Skeletal muscle satellite cell (primary cell): ENCODE measurements at regions not wholly inside any gene's neighbourhood (a gene's known extent, or its start where the extent isn't known, plus 50 kb on each side); places are given as distances from the start of the nearest gene placed in this dataset.
A peak's percentile ranks its signal among the peaks of the same experiment; 100 is the strongest.

Experiments used
- H3K27me3 ChIP-seq: 2 replicates; pipeline ENCODE4 v1.7.0; 2013; ENCODE audit warnings: low read length; ENCODE audit not compliant: control insufficient read depth, insufficient read depth
- H3K36me3 ChIP-seq: 2 replicates; pipeline ENCODE4 v1.7.0; 2013; ENCODE audit warnings: mild to moderate bottlenecking, control low read depth, low read length; ENCODE audit not compliant: insufficient read depth
- H3K4me1 ChIP-seq: 2 replicates; pipeline ENCODE4 v1.7.0; 2013; ENCODE audit warnings: low read length; ENCODE audit not compliant: control insufficient read depth, insufficient read depth
- H3K4me2 ChIP-seq: 2 replicates; pipeline ENCODE4 v1.7.0; 2013; ENCODE audit warnings: mild to moderate bottlenecking, low read length
- H3K4me3 ChIP-seq: 2 replicates; pipeline ENCODE4 v1.7.0; 2013; ENCODE audit warnings: low read length
- H3K9ac ChIP-seq: 2 replicates; pipeline ENCODE4 v1.7.0; 2013; ENCODE audit warnings: mild to moderate bottlenecking, low read depth, low read length, moderate library complexity
- H3K9me3 ChIP-seq: replicated peaks from 2 replicates; pipeline ENCODE4 v1.7.0; 2013; ENCODE audit warnings: mild to moderate bottlenecking, control low read depth, low read length

DNA sequence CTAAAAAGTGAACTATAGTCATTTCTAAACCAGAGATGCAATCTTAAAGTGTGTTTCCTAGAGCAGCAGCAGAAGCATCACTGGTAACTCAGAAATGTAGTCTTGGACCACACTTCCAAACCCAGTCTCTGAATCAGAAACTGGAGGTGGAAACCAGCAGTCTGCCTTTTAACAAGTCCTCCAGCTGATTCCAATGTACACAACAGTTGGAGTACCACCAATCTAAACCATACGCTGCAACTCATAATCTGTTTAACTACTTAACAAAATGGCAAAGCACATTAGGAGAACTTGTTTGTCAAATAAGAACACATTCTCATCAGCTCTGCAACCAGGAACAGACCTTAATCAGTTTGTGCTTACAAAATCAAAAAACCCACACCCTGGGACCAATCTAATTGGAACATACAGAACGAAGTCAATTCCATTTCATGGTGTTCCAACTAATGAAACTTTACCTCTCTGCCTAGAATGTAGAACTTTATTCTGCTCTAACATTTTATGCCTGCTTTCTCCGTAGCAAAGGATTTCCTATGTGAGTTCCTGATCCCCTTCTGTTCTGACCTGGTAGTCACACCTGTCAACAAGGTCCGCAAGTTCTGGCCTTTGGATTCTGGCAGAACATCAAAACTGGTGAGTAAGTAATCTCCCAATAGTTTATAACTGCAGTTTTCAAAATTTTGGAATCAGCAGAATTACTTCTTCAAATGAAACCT lies 390.4 kb downstream of the HTR1B start:
- no peaks in the 10 kb centered on the region for H3K36me3 ChIP-seq
- H3K4me3 ChIP-seq: no peak overlapping the region
- H3K27me3 ChIP-seq: no peaks in the 10 kb centered on the region
- H3K4me1 ChIP-seq: no peaks in the 10 kb centered on the region
- no peak overlapping the region for H3K9ac ChIP-seq
- no peaks in the 10 kb centered on the region for H3K9me3 ChIP-seq
- no peak overlapping the region for H3K4me2 ChIP-seq

DNA sequence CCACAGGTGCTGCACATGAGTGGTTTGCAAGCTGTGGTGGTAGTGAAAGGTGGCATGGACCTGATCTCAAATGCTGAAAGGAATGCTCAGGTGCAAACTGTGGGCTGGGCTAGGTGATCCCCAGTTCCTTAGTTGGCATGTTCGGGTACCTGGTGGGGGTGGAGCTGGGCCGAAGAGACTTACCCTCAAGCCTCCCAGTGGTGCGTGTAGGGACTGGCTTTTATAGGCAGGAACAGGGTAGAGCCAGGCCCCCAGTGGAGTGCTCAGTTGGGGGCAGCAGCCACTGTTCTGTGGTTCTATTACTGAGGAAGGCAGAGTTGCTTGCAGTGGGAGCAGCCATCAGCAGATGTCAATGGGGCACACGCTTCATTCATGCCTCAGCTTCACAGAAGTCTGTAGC lies 399.8 kb downstream of the HTR1B start:
- H3K4me2 ChIP-seq: no peak overlapping the region
- no peak overlapping the region for H3K4me3 ChIP-seq
- no peaks in the 10 kb centered on the region for H3K27me3 ChIP-seq
- no peaks in the 10 kb centered on the region for H3K4me1 ChIP-seq
- H3K36me3 ChIP-seq: no peaks in the 10 kb centered on the region
- no peaks in the 10 kb centered on the region for H3K9me3 ChIP-seq
- no peak overlapping the region for H3K9ac ChIP-seq

DNA sequence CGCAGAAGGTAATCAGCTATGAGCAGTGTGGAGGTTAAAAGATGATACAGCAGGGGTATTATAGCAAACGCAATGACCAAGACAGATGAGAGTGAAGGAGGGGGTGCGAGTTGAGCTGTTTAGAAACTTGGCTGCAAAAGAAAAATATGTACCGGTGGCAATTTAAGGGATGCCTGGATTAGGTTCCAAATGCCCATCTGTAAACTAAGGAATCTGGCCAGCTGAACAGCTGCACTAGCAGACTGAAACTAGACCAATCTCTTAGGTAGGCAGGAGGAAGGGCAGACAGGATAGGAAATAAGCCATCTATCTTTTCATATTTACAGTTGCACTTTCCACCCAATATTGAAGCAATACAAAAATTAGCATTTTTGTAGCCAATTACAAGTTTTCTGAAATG lies 407.6 kb downstream of the HTR1B start:
- Histone ChIP-seq H3K4me1 (no peaks in the 10 kb centered on the region), H3K4me3 (no peak overlapping the region), H3K36me3 (no peaks in the 10 kb centered on the region), H3K4me2 (no peak overlapping the region), H3K27me3 (no peaks in the 10 kb centered on the region), H3K9ac (no peak overlapping the region), H3K9me3 (no peaks in the 10 kb centered on the region)

DNA sequence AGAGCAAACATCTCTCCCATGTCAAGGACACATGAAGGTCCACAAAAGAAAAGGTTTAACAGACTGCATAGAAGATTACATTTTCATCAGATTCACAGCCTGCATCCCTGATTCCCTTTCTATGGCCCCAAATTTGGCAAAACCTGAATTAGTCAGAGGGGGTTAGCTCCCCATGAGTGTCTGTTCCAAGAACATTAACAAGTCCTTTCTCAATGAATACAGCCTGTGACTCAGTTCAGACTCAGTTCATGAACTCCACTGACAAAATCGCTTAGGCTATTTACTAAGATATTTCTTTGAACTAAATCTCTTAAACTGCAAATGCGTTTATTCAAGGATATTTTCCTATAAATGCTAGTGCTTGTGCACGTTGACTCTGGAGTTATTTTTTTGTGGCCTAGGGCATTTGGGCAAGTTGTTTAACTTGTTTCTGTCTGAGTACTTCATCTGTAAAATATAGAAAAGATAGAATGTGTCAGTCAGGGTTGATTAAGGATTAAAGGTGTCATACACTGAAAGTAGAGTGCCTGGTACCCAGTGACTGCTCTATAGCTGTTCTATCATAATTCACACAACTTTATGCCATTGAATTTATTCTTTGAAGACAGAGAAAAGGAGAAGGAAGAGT lies 422.6 kb downstream of the HTR1B start:
- H3K4me3 ChIP-seq: no peak overlapping the region
- H3K9ac ChIP-seq: no peak overlapping the region
- no peaks in the 10 kb centered on the region for H3K9me3 ChIP-seq
- H3K27me3 ChIP-seq: no peaks in the 10 kb centered on the region
- H3K4me2 ChIP-seq: no peak overlapping the region
- peaks cover 7% of the 10 kb centered on the region for H3K4me1 ChIP-seq
- H3K36me3 ChIP-seq: no peaks in the 10 kb centered on the region

DNA sequence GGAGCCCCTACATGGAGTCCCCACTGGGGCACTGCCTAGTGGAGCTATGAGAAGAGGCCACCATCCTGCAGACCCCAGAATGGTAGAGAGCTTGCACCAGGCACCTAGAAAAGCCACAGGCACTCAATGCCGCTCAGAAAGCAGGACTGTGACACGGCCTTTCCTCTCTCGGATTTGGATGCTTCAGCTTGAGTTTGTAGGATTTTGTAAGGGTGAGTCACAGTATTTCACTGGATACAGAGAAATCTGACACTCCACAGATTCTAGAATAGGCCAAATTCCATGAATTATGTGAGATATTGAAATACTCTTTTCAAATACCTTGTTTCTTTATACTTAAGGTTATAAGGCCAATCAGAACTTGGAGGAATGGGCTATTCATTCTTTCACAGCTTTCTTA lies 424.5 kb downstream of the HTR1B start:
- no peak overlapping the region for H3K4me3 ChIP-seq
- H3K4me2 ChIP-seq: no peak overlapping the region
- no peak overlapping the region for H3K9ac ChIP-seq

DNA sequence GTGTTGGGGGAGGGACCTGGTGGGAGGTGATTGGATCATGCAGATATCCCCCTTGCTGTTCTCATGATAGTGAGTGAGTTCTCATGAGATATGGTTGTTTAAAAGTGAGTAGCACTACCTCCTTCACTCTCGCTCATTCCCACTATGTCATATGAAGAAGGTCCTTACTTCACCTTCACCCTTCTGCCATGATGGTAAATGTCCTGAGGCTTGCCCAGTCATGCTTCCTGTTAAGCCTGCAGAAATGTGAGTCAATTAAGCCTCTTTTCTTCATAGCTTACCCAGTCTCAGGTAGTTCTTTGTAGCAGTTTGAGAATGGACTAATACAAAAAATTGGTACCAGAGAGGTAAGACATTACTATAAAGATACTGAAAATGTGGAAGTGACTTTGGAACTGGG lies 425.9 kb downstream of the HTR1B start:
- Histone ChIP-seq H3K4me2 (no peak overlapping the region), H3K36me3 (no peaks in the 10 kb centered on the region), H3K9me3 (no peaks in the 10 kb centered on the region), H3K4me1 (peaks cover 15% of the 10 kb centered on the region), H3K27me3 (no peaks in the 10 kb centered on the region), H3K4me3 (no peak overlapping the region), H3K9ac (no peak overlapping the region)

More for the DNA sequence above, 424.5 kb downstream of the HTR1B start:
- Histone ChIP-seq H3K4me1 (peaks cover 11% of the 10 kb centered on the region), H3K9me3 (no peaks in the 10 kb centered on the region), H3K36me3 (no peaks in the 10 kb centered on the region), H3K27me3 (no peaks in the 10 kb centered on the region)

DNA sequence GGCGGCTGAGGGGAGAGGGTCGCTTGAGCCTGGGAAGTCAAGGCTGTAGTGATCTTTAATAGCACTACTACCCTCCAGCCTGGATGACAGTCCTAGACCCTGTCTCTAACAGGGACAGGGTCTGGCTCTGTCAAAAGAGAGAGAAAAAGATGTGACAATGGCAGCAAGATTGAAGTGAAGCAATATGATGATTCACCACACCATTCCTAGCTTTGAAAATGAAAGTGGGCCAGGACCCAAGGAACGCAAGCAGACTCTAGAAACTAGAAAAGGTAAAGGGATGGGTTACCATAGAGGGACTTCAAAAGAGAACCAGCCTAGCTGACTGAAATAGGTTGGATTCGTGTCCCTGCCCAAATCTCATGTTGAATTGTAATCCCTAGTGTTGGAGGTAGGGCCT lies 426.9 kb downstream of the HTR1B start:
- Histone ChIP-seq H3K9me3 (no peaks in the 10 kb centered on the region), H3K4me3 (no peak overlapping the region), H3K9ac (no peak overlapping the region), H3K4me2 (no peak overlapping the region), H3K27me3 (no peaks in the 10 kb centered on the region), H3K4me1 (peaks cover 15% of the 10 kb centered on the region), H3K36me3 (no peaks in the 10 kb centered on the region)

DNA sequence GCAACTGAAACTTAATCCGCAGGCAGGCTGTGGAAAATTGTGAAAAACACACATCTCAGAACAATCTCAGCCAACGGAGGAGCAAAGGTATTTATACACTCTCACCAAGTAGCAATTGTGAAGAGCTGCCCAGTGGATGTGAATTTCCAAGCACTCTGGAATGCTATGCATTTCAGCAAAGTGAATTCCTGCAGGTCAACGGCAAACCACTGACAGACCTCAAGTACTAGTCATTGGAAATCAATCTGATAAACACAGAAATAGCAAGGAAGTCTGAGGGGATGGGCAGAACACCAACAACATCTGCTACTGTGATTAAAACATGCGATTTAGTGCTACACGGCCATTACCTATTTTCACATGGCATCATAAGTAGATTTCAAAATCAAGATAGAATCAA lies 429.1 kb downstream of the HTR1B start:
- Histone ChIP-seq H3K4me3 (no peak overlapping the region), H3K4me2 (no peak overlapping the region), H3K9ac (peak overlapping the region; percentile 33), H3K4me1 (peaks cover 12% of the 10 kb centered on the region), H3K27me3 (no peaks in the 10 kb centered on the region), H3K9me3 (no peaks in the 10 kb centered on the region), H3K36me3 (no peaks in the 10 kb centered on the region)

DNA sequence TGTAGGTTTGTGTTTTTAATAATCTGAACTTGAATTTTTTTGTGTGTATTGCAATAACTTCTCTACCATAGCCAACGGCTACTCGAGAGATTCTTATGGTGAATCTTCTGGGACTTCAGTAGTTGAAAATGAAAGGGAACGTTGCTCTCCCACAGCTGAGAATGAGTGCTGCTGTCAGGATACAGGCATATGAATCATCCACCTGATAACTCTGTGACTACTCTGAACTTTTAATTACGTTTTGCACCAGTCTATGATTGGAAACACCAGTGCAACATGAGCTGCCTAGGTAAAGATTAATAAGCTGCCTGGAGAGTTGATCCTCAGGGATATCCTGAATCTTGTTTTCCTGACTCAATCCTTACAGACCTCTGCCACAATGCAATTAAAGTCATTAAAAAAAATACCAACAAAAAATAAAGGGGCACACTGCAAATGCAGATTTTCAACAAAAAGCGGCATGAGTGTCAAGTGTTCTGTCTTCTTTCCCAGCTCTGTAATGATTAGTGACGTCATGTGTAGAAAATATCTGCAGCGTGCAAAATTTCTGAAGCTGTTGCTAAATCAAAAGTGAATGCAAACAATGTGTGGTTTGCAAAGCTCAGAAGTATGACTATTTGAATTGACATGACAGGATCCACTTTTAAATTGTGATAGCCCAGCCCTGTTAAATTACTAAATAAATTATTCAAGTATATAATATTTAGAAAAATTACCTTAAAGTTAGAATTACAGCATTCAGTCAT lies 432.2 kb downstream of the HTR1B start:
- Histone ChIP-seq H3K9me3 (no peaks in the 10 kb centered on the region), H3K4me3 (no peak overlapping the region), H3K9ac (no peak overlapping the region), H3K27me3 (no peaks in the 10 kb centered on the region), H3K36me3 (no peaks in the 10 kb centered on the region), H3K4me2 (no peak overlapping the region), H3K4me1 (peaks cover 8% of the 10 kb centered on the region)

DNA sequence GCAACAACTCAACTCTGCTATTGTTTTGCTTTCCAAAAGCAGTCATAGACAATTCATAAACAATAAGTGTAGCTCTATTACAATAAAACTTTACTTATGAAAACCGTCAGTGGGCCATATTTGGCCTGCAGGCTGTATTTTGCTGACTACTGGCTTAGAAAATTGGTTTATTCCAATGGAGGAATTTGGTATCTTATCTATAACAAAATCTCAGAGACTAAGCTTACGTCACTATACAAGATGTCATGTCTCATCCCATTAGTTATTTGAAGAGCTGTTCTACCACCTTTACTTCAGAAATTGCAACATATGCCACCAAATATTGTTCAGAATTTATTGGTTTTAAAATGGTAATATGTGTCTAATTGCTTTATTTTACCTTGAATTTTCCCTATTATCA lies 436.9 kb downstream of the HTR1B start:
- Histone ChIP-seq H3K27me3 (no peaks in the 10 kb centered on the region), H3K9me3 (no peaks in the 10 kb centered on the region), H3K4me2 (no peak overlapping the region), H3K9ac (no peak overlapping the region), H3K36me3 (no peaks in the 10 kb centered on the region), H3K4me3 (no peak overlapping the region), H3K4me1 (no peaks in the 10 kb centered on the region)

DNA sequence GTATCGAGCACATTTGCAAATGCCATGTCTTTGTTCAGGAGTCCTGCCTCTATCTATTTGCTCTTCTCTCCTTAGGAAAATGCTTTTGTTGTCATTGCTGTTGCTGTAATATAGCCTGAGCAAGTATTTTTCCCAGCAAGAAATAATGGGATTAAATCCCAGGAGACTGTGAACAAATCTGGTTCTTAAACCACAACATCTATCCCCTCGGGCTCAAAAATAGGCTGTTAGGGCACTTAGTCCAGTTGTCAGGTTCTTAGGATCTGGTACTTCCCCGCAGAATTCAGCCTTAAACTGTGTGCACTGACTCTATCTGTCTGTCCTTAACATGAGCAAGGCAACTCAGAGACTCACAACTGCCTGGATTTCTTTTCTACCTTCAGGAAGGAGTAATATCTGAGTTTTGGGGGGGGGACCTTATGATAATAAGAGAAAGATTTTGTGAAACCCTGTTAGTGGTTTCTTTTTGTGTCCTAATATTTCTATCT lies 437.5 kb downstream of the HTR1B start:
- Histone ChIP-seq H3K4me3 (no peak overlapping the region), H3K9ac (no peak overlapping the region), H3K4me1 (no peaks in the 10 kb centered on the region), H3K4me2 (no peak overlapping the region), H3K9me3 (no peaks in the 10 kb centered on the region), H3K36me3 (no peaks in the 10 kb centered on the region), H3K27me3 (no peaks in the 10 kb centered on the region)
